ENCODE measurements at regions not wholly inside any gene's neighbourhood (a gene's known extent, or its start where the extent isn't known, plus 50 kb on each side); places are given as distances from the start of the nearest gene placed in this dataset.
"Not testable (repeated sequence)": the region's sequence is repeated elsewhere in the genome, so short reads cannot be mapped to it uniquely, and the experiment has no call there.

GRCh38 chr3:110685630-110686029, 386.0 kb upstream of the NECTIN3 start:
- H3K9me3 Mint-ChIP-seq = no peaks in the 10 kb centered on the region

GRCh38 chr3:110686701-110687100, 384.9 kb upstream of the NECTIN3 start:
- Mint-ChIP-seq H3K9me3 (no peaks in the 10 kb centered on the region), H3K36me3 (no peaks in the 10 kb centered on the region), H3K27ac (no peak overlapping the region)
- DNase-seq (ENCODE audit: low spot score in 2 of 2) (no peak), ATAC-seq (no peak)

More at GRCh38 chr3:110685630-110686029, 386.0 kb upstream of the NECTIN3 start:
- H3K36me3 Mint-ChIP-seq = no peaks in the 10 kb centered on the region
- ATAC-seq (no peak), DNase-seq (ENCODE audit: low spot score in 2 of 2) (no peak)
- H3K27ac Mint-ChIP-seq = no peak overlapping the region

- DNase-seq (ENCODE audit: low spot score in 2 of 2) = no peak
- Mint-ChIP-seq H3K27ac (no peak overlapping the region), H3K9me3 (no peaks in the 10 kb centered on the region), H3K36me3 (no peaks in the 10 kb centered on the region)
- ATAC-seq = no peak
These were observed 384.5 kb upstream of the NECTIN3 start for GRCh38 chr3:110687138-110687537.

- no peak overlapping the region for H3K27ac Mint-ChIP-seq
- ATAC-seq (no peak), DNase-seq (ENCODE audit: low spot score in 2 of 2) (no peak)
- peaks cover under 1 to 7% of the 10 kb centered on the region in 2 donors for H3K9me3 Mint-ChIP-seq
- no peaks in the 10 kb centered on the region for H3K36me3 Mint-ChIP-seq
These were observed 373.7 kb upstream of the NECTIN3 start for GRCh38 chr3:110697961-110698360.

GRCh38 chr3:110704332-110704731, 367.3 kb upstream of the NECTIN3 start:
- peaks cover 15% of the 10 kb centered on the region in 2 donors for H3K9me3 Mint-ChIP-seq
- DNase-seq (ENCODE audit: low spot score in 2 of 2); H3K27ac Mint-ChIP-seq; H3K36me3 Mint-ChIP-seq; ATAC-seq: not testable (repeated sequence)

GRCh38 chr3:110708156-110708555, 363.5 kb upstream of the NECTIN3 start:
- H3K9me3 Mint-ChIP-seq = peaks cover 12% of the 10 kb centered on the region in 2 donors
- H3K36me3 Mint-ChIP-seq = no peaks in the 10 kb centered on the region
- DNase-seq (ENCODE audit: low spot score in 2 of 2) = no peak
- ATAC-seq = no peak
- H3K27ac Mint-ChIP-seq = no peak overlapping the region

GRCh38 chr3:110710156-110710555, 361.5 kb upstream of the NECTIN3 start:
- H3K27ac Mint-ChIP-seq = no peak overlapping the region
- ATAC-seq (no peak), DNase-seq (ENCODE audit: low spot score in 2 of 2) (no peak)
- peaks cover 5 to 9% of the 10 kb centered on the region in 2 donors for H3K9me3 Mint-ChIP-seq
- H3K36me3 Mint-ChIP-seq = no peaks in the 10 kb centered on the region

GRCh38 chr3:110710603-110711002, 361.0 kb upstream of the NECTIN3 start:
- peaks cover 5 to 9% of the 10 kb centered on the region in 2 donors for H3K9me3 Mint-ChIP-seq
- H3K36me3 Mint-ChIP-seq = no peaks in the 10 kb centered on the region
- no peak overlapping the region for H3K27ac Mint-ChIP-seq
- no peak for ATAC-seq
- no peak for DNase-seq (ENCODE audit: low spot score in 2 of 2)

GRCh38 chr3:110711130-110711832, 360.3 kb upstream of the NECTIN3 start:
- H3K9me3 Mint-ChIP-seq = peaks cover 5% of the 10 kb centered on the region in 2 donors
- DNase-seq (ENCODE audit: low spot score in 2 of 2) (no peak), ATAC-seq (no peak)
- H3K27ac Mint-ChIP-seq = no peak overlapping the region
- no peaks in the 10 kb centered on the region for H3K36me3 Mint-ChIP-seq

- no peak for ATAC-seq
- Mint-ChIP-seq H3K27ac (no peak overlapping the region), H3K9me3 (peaks cover 5% of the 10 kb centered on the region in 2 donors), H3K36me3 (no peaks in the 10 kb centered on the region)
- no peak for DNase-seq (ENCODE audit: low spot score in 2 of 2)
These were observed 359.6 kb upstream of the NECTIN3 start for GRCh38 chr3:110711851-110712516.

- ATAC-seq (no peak), DNase-seq (ENCODE audit: low spot score in 2 of 2) (no peak)
- H3K27ac Mint-ChIP-seq = no peak overlapping the region
- no peaks in the 10 kb centered on the region for H3K9me3 Mint-ChIP-seq
- H3K36me3 Mint-ChIP-seq = no peaks in the 10 kb centered on the region
These were observed 344.6 kb upstream of the NECTIN3 start for GRCh38 chr3:110727056-110727455.

- no peaks in the 10 kb centered on the region for H3K36me3 Mint-ChIP-seq
- no peak overlapping the region for H3K27ac Mint-ChIP-seq
- ATAC-seq (no peak), DNase-seq (ENCODE audit: low spot score in 2 of 2) (no peak)
- no peaks in the 10 kb centered on the region for H3K9me3 Mint-ChIP-seq
These were observed 340.5 kb upstream of the NECTIN3 start for GRCh38 chr3:110731148-110731547.

GRCh38 chr3:110732420-110732819, 339.2 kb upstream of the NECTIN3 start:
- Mint-ChIP-seq H3K27ac (no peak overlapping the region), H3K36me3 (no peaks in the 10 kb centered on the region), H3K9me3 (no peaks in the 10 kb centered on the region)
- no peak for DNase-seq (ENCODE audit: low spot score in 2 of 2)
- no peak for ATAC-seq

- no peak overlapping the region for H3K27ac Mint-ChIP-seq
- no peak for ATAC-seq
- no peak for DNase-seq (ENCODE audit: low spot score in 2 of 2)
- H3K36me3 Mint-ChIP-seq = no peaks in the 10 kb centered on the region
- no peaks in the 10 kb centered on the region for H3K9me3 Mint-ChIP-seq
These were observed 338.6 kb upstream of the NECTIN3 start for GRCh38 chr3:110733045-110733444.

- no peaks in the 10 kb centered on the region for H3K36me3 Mint-ChIP-seq
- DNase-seq (ENCODE audit: low spot score in 2 of 2) (no peak), ATAC-seq (no peak)
- no peaks in the 10 kb centered on the region for H3K9me3 Mint-ChIP-seq
- no peak overlapping the region for H3K27ac Mint-ChIP-seq
These were observed 337.1 kb upstream of the NECTIN3 start for GRCh38 chr3:110734524-110734923.

- Mint-ChIP-seq H3K9me3 (no peaks in the 10 kb centered on the region), H3K27ac (no peak overlapping the region), H3K36me3 (no peaks in the 10 kb centered on the region)
- ATAC-seq (no peak), DNase-seq (ENCODE audit: low spot score in 2 of 2) (no peak)
These were observed 335.3 kb upstream of the NECTIN3 start for GRCh38 chr3:110736332-110736731.

GRCh38 chr3:110738531-110738930, 333.1 kb upstream of the NECTIN3 start:
- no peak overlapping the region for H3K27ac Mint-ChIP-seq
- no peaks in the 10 kb centered on the region for H3K9me3 Mint-ChIP-seq
- DNase-seq (ENCODE audit: low spot score in 2 of 2) (no peak), ATAC-seq (no peak)
- no peaks in the 10 kb centered on the region for H3K36me3 Mint-ChIP-seq

- DNase-seq (ENCODE audit: low spot score in 2 of 2) (no peak), ATAC-seq (no peak)
- Mint-ChIP-seq H3K9me3 (no peaks in the 10 kb centered on the region), H3K36me3 (no peaks in the 10 kb centered on the region), H3K27ac (no peak overlapping the region)
These were observed 329.7 kb upstream of the NECTIN3 start for GRCh38 chr3:110741891-110742290.

Data from activated naive CD4-positive, alpha-beta T cell treated with anti-CD3 and anti-CD28 coated beads, Interleukin-2, amount 50 U/mL, for 72 hours (primary cell).